GM18520 (cell line): ENCODE measurements at regions not wholly inside any gene's neighbourhood (a gene's known extent, or its start where the extent isn't known, plus 50 kb on each side); places are given as distances from the start of the nearest gene placed in this dataset.
A peak's percentile ranks its signal among the peaks of the same experiment; 100 is the strongest.
"Not testable (repeated sequence)": the region's sequence is repeated elsewhere in the genome, so short reads cannot be mapped to it uniquely, and the experiment has no call there.

Experiments used
- ATAC-seq: cut with Tn5 transposase; IDR thresholded peaks from one replicate; pipeline ENCODE4 v1.9.1; 2021; ENCODE audit not compliant: unreplicated experiment

DNA sequence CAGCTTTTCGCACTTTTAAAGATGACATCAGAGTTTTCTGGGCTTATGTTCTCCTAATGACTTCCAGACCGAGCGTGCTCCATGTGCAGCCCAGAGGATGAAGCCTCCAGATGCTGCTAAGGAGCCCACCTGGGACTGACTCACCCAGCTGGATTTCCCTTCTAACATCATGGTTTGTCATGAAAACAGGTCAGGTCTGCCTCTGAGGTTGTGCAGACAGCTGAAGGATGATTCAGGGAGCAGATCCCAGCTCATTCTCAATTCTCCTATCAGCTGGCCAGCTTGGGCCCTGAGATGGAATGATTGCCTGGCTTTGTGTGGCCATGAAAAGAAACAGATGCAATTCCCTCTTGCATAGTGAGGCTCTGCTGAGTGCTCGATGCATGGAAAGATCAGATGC is 123.9 kb upstream of the DUSP10 start:
- ATAC-seq: no peak

GRCh38 chr1:221863635-221864034 is 121.7 kb upstream of the DUSP10 start:
- no peak for ATAC-seq

- ATAC-seq: no peak
These were observed 121.1 kb upstream of the DUSP10 start for GRCh38 chr1:221862971-221863370.

DNA sequence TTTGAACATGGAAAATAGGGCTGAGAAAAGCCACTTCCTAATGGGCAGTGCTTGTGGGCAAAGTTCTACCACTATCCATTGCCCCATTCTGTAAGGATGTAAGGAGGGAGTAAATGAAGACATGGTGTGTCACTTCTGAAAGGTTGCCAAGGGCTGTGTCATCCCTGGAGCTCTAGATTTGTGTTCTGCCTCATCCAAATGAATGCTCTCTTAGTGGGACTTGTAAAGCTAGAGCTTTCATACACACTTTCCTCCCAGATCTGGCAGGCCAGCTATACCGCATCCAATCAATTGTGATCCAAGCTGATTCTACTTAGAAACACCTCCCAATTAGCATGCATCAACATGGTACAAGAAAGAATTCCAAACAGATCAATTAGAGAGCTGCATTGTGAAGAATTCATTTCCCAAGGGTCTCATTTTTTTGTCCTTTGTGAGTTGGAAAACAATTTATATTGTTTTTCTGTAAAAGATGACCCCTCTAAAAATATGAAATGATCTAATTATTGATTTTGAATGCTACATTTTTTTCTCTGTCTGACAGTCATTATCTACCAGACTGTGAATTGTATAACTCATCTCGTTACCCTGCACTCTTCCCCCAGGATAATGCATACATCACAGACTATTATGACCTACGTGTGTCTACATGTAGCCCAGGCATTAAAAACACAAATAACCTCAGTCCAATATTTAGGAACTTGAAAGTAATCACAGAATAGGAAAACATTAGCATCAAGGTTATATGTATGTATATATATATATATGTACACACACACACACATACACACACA is 117.1 kb upstream of the DUSP10 start:
- no peak for ATAC-seq

DNA sequence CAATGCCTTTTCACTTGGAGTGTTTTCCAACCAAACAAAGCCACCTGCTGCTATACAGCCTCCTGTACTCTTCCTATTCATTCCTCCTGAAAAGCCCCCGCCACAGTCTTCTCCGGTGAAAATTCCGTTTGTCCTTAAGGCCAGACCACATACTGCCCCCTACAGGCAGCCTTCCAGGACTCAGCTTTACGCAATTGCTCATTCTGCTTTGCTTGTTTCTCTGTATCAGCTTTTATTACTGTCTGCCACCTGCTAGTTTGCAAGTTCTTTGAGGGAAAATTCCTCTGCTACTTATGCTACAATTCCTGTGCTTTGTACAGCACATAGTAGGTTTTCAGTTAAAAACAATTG is 115.2 kb upstream of the DUSP10 start:
- ATAC-seq: not testable (repeated sequence)

GRCh38 chr1:221856228-221857093 is 114.6 kb upstream of the DUSP10 start:
- no peak for ATAC-seq

GRCh38 chr1:221855156-221855555 is 113.3 kb upstream of the DUSP10 start:
- ATAC-seq: no peak

GRCh38 chr1:221851336-221851735 is 109.4 kb upstream of the DUSP10 start:
- ATAC-seq: no peak

DNA sequence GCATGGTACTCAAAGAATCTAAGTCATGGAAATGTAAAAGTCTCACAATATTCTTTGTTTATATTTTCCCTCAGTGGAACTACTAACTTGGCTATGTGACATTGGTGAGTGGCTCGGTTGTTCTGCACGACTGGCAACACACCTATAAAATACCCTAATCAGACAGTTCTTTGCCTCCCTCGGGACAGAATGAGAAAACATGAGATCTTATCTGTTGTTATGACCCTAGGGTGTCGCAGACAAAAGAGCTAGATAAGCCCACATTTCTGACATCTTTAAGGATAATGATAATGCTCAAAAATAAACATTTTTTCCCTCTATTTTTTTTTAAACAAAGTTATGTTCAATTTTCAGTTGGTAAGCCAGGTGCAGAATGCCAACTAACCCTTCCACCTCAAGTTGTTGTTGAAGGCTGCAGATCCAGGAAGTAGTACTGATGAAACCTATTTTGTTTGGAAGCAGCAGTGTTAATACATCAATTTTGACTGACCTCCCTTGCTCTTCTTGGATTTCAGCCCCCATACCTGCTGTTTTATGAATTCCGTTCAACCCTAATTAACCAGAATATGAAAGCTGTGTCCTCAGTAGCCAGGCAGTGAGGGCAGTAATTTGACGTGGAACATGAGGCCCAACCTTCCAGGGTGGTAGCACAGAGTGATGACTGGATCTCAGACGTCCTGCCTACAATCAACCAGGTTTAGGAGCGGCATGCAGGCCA is 108.7 kb upstream of the DUSP10 start:
- ATAC-seq: no peak

DNA sequence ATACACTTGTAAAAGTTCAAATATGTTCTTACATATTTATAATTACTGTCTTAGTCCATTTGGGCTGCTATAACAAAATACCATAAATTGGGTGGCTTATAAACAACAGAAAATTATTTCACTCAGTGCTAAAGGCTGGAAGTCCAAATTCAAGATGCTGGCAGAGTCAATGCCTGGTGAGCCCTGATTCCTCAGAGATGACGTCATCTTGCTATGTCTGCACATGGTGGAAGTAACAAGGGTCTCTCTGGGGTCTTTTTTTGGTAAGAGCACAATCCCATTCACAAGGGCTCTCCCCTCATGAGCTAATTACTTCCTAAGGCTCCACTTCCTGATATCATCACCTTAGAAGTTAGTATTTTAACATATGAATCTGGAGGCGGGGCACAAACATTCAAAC is 108.0 kb upstream of the DUSP10 start:
- ATAC-seq: no peak

DNA sequence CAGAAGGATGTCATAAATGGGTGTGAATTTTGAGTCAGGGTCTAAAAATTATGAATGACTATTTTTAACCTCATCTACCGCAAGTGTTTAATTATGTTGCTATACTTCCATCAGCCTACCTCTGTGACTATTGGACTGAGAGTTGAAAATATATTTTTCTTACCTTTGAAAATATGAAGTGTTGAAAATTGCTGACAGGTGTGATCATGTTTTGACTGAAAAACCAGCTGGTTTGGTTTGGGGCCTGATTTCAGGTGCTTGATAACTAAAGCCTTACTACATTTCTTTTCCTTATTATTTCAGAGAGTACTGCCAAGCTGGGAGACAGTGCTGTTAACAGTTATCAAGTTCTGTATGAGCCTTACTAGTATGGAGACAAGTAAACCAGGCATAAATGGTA is 107.2 kb upstream of the DUSP10 start:
- ATAC-seq: no peak

DNA sequence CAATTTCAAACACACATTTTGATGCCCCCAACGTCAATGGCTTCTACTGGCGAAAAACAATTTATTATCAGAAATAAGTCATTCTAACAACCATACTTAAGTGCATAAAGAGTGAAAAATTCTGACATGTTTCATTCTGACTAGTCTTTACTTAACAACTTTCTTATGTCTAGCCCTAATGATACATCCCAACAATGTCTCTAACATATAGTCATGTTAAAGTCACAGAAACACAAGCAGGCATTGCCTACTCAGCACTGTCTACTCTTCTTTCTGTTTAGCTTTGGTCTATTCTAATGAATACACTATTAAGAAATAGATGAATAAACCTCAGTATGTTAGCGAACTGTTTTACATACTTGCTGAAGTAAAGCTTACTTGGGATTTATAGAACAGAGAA is 105.8 kb upstream of the DUSP10 start:
- no peak for ATAC-seq

- no peak for ATAC-seq
These were observed 103.9 kb upstream of the DUSP10 start for GRCh38 chr1:221845650-221846371.

DNA sequence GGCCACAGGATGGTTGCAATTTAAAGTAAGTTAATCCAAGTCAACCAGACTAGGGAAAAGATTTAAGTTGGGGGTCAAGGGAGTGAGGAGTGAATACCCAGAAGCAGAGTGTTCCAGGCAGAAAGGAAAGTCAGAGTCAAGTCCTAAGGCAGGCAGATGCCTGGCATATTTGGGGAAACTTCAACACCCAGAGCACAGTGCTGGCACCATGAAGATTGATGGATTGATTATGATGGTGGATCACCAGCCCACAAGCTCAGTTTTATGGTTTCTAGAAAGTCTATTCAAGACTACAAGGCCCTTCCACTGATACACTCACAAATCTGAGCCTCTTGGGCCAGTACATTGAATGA is 100.1 kb upstream of the DUSP10 start:
- no peak for ATAC-seq

DNA sequence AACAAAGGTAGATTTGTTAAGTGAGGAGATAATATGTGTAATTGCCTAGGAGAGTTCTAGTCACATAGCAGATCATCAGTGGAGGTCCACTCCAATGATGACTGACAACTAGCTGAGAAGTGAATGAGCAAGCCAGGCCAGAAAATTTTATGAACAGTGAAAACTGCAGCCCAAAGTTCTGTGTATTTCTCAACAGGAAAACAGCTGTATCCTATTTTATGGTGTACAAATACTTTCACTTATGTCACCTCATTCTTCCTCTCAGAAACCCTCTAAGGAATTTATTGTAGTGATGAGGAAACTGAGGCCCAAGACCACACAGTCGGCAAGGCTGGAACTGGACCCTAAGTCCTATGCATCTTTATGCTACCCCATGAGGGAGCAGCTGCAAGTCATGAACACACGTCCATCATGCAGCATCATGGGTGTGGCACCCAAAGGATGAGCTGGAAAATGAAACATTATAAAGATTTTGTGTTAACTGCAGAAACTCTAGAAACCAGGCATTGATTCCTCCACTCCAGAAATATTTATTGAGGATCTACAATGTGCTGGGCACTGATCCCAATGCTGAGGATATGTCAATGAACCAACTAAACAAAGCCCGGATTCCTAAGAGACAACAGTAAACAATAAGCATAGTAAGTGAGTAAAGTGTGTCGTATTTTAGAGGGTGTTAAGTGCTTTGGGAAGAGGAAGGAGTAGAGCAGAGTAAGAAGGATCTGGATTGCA is 99.5 kb upstream of the DUSP10 start:
- no peak for ATAC-seq

DNA sequence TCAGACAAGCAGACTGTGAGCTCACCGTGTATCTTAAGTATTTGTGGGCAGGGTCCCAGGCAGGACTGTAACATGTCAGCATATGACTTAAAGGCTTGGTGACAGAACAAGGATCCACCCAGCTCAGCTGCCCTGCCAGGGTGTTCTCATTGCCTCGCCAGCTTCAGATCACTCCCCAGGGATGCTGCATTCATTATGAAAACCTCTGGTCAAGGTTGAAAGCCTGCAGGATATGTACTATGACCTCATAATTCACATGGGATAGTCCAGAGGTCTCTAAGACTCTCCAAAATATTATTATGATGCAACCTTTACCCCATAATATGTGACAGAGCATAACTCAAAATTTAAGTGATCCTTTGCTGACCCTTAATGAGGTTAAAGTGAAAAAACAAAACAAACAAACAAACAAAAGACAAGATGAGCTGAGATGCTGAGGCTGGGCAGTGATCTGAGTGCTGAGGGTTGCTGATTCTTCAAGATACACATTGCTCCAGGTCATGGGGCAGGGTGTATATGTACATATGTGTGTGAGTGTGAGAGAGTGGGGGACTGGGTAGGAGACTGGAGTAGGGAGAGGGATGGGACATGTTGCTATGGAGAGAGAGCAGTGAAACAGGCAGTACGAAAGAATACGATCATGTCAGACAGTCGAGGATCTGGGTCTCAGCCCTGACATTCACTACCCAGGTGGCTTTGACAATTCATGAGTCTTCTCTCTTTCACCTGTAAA is 98.8 kb upstream of the DUSP10 start:
- ATAC-seq: no peak

GRCh38 chr1:221839782-221840395 is 98.0 kb upstream of the DUSP10 start:
- peak; percentile 97 for ATAC-seq

DNA sequence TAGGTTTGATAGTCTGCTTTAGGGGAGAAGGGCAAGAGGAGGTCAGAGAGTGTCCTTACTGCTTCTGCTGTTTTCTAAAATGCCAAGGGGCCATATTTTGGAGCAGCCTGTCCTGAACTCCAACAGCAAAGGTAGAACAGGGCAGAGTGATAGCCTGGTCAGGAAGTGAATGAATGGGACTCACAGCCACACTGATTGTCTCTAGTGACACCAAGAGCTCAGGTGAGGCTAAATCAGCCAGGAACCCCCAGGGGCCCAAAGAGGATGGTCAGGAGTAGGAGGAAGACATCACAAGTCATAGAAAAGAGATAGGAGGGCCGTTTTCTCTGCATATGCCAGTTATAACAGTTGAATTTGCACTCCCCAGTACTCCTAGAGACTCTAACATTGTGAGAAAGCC is 97.4 kb upstream of the DUSP10 start:
- ATAC-seq: no peak

DNA sequence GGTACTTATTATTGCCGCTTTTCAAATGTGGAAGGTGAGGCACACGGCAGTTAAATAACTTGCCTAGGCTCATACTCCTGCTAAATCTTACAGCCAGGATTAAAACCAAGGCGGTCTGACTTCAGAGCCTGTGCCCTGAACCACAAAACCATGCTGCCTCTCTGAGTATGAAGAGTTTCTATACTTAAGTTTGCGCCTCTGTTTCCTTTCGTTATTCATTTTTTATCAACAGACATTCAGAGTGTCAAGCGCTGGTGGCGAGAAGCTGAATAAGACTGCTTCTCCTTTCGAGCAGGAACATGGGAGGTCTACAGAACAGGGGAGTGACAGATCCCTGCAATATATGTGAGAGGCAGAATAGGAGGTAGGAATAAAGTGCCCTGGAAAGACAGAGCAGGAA is 96.0 kb upstream of the DUSP10 start:
- ATAC-seq: no peak
